Non-pigmented ciliary epithelial cell (primary cell): ENCODE measurements at regions not wholly inside any gene's neighbourhood (a gene's known extent, or its start where the extent isn't known, plus 50 kb on each side); places are given as distances from the start of the nearest gene placed in this dataset.
"Not testable (repeated sequence)": the region's sequence is repeated elsewhere in the genome, so short reads cannot be mapped to it uniquely, and the experiment has no call there.

Experiments used
- DNase-seq: peaks from one replicate; pipeline ENCODE4 v3.0.0-alpha.2; 2010; ENCODE audit warnings: low read depth

DNA sequence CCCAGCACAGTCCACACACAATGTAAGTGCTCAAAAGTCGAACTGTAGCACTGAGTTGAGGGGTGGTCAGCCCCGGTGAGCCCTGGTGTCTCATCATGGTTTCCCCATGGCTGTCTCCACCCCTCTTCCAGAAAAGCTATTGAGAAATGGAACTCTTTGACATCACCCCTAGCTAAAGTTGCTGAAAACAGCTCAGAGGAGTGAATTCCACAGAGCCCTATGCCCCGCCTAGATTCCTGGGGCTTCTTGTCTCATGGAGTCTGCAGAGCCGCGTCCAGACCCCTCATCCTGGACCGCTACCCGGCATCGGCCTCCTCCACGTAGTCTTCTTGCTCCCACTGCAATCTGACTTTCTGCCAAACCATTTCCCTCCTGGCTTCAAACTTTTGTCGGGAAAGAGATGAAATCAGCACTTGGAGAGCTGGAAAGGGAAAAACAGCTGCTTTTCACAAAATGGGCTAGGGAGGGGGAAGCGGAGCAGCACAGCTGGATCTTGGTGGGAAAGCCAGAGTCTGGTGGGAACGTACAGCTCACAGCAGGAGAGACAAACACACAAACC, 132.2 kb downstream of the SNX5 start:
- DNase-seq: peak; percentile 43

DNA sequence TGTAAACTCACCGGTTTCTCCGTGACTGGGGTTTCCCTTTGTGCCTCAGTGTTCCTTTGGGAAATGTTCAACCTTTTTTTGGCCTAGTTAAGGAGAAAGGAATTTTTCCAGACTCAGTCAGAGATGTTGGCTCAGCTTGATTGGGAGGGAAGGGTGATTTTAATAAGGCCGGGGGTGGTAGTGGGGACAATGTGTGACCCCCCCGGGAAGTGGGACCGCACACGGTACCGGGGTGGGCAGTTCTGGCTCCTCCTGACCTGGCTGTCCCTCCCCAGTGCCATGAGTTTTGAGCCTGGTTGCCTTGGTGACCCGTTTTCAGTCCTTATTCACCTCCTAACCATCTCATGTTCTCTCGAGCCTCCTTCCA, 132.7 kb downstream of the SNX5 start:
- no peak for DNase-seq

DNA sequence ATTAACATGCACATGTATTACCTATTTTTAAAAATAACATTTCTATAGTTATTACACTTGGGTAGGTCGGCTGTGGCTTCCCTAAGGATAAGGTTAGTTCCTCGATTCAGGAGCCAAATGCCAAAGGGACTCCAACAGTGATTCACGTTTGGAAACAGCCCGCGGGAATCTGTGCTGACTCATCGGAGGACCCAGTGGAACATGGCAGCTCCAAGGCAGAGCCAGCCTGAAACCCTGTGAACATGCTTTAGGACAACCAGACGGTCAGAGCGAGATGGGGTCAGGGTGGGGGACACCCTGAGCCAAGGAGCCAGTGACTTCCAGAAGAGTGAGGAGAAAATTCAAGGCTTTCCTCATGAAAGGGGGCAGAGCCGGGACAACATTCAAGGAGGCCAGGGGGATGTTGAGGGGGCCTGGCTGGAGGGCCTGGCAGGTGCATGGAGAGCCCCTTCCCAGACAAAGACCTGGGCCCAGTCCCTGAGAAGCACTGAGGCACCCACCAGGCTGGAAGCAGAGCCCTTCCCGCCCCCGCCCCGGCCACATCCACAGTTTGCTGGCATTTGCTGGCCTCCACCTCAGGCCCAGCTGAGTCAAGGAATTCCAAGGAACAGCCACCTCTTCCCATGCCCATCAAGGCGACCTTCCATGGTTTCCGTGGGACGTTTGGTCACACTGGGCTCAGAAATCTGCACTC, 133.2 kb downstream of the SNX5 start:
- DNase-seq: no peak

DNA sequence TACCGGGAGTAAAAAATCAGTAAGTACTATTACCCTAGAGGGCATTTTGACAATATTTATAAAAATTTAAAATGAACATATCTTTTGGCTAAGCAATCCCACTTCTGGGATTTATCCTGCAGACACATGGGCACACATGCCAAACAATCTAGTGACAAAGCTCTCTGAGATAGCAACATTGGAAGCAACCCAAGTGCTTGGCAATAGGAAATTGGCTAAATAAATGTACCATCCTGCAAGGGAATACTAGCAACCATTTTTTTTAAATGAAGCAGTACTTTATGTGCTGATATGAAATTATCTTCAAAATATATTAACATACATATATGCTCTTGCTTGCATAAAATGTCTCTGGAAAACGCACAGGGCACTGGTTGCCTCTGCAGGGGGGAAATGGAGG, 133.8 kb downstream of the SNX5 start:
- no peak for DNase-seq

DNA sequence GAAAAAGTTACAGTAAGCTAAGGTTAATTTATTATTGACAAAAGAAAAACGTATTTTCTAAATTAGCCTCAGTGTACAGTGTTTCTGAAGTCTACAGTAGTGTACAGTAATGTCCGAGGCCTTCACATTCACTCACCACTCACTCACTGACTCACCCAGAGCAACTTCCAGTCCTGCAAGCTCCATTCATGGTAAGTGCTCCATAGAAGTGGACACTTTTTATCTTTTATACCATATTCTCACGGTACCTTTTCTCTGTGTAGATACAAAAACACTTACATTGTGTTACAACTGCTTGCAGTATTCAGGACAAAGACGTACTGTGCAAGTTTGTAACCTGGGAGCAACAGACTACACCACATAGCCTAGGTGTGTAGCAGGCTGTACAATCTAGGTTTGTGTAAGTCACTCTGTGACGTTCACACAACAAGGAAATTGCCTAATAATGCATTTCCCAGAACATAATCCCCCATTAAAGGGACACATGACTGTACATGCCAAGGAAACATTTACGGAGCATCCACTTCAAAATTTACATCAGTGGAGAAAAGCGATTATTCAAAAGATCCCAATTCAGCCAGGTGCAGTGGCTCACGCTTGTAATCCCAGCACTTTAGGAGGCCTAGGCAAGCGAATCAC, 133.4 kb downstream of the BANF2 start:
- DNase-seq: no peak

DNA sequence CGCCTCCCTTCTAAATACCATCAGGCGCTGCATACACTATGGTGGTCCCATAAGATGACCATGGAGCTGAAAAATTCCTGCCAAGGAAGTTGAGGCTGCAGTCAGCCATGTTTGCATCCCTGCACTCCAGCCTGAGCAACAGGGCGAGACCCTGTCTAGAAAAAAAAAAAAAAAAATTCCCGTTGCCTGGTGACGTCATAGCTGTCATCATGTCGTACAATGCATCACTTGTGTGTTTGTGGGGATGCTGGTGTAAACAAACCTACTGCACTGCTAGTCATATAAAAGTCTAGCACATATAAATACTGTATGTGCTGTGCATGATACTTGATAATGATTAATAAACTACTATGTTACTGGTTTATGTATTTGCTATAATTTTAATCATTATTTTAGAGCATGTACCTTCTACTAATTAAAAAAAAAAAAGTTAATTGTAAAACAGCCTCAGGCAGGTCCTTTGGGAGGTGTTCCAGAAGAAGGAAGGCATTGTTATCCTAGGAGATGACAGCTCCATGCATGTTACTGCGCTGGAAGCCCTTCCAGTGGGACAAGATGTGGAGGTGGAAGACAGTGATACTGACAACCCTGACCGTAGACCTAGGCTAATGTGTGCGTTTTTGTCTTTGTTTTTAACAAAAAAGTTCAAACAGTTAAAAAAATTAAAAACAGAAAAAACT, 132.6 kb downstream of the BANF2 start:
- no peak for DNase-seq

DNA sequence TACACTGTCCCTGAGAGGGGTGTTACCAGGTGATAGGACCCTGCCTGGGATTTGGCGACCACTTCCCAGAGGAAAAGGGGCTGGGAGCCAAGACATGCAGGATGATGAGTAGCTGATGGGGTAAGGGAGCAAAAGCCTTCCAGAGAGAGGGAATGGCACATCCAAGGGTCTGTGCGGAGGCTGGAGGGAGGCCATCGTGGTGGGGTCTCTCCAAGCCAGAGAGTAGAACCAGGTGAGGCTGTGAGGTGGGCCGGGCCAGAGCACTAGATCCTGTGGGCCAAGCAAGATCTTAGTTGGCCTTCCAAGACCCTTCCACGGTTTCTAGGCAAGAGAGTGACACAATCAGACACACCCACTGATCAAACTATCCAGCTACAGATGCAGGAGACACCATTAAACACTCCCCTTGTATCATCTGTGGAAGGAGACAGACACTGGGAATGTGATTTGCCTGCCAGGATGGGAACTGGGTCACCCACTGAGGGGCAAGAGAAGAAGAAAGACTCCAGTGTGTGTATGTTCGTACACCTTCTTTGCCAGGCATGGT, 128.9 kb downstream of the BANF2 start:
- no peak for DNase-seq

DNA sequence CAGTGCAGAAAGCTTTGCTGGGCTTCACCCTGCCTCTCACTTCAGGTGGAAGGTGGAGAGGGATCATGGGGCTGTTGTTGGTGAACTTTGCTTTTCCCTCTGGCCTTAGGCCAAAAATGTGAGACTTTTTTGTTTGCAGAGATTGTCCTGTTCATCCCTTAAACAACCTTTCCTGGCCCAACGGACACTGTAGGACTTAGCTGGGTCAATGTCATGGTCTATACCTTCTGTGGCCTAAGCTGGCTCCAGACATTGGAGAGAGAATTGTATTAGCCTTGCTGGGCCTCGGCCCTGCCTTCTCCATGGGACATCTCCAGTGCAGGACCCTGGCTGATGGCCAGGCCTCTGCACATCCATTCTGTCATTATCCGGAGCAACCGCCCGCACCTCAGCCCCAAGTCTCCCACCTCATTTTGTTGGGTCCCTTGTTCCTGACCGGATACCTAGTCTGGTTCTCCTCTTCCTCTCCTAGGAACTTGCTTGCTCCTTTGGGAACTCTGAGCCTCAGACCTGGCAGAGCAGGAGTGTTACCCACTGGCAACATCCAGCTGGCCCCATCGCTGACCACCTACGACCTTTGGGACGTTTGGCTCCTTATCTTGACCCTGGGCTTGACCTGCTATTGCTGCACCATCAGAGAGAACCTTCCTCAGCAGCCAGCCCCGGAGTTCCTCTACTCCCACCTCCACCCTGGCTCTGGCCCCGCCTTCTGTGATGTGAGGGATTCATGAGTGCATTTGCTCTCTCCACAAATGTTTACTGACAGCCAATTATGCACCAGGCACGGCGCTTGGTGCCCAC, 128.2 kb downstream of the BANF2 start:
- DNase-seq: no peak

DNA sequence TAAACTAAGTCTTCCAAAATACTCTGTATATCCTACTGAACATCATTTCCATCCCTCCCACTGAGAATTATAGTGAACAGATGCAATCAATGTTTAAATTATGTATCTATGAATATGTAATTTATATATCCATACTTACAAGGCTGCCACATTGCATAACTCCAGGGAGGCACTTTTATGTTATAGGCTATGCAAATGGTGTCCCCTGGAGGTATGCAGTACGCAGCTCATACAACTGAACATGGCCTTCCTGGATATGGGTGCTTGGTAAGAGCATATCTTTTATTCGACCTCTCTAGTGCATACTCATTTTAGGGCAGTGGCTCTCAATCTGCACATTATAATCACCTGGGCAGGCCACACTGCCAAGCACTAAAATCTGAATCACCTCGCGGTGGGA, 127.3 kb downstream of the BANF2 start:
- no peak for DNase-seq

DNA sequence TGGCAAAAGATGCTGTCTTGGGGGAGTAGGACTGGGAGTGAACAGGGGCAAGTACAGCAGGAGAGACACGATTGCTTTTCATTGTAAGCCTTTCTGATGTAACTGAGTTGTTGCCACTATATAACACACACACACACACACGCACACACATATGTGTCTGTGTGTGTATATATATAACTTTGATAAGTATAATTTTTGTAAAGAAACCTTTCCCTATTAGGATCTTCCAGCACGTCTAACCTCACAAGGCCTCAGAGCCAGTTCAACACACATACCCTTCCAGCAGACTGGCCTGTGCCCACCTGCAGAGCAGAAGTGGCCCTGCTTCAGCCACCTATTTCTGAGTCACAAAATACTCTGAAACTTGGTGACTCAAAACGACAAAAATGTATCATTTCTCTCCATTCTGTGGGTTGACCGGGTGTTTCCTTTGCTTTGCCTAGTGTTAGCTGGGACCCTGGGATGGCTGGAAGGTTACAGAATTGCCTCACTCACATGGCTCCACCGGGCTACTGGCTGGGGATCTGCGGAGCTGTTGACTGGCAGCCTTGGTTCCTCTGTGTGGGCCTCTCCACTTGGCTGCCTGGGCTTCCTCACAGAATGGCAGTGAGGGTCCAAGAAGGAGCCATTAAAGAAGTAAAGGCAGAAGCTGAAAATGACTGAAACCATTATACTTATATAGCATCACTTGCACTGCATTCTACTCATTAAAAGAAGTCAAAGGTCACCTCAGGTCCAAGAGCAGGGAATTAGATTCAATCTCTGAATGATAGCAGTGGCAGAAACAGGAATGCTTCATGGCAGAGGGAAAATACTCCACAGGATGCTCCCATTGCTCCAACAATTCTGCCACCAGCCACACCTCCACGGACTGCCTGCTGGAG, 126.4 kb downstream of the BANF2 start:
- DNase-seq: no peak

DNA sequence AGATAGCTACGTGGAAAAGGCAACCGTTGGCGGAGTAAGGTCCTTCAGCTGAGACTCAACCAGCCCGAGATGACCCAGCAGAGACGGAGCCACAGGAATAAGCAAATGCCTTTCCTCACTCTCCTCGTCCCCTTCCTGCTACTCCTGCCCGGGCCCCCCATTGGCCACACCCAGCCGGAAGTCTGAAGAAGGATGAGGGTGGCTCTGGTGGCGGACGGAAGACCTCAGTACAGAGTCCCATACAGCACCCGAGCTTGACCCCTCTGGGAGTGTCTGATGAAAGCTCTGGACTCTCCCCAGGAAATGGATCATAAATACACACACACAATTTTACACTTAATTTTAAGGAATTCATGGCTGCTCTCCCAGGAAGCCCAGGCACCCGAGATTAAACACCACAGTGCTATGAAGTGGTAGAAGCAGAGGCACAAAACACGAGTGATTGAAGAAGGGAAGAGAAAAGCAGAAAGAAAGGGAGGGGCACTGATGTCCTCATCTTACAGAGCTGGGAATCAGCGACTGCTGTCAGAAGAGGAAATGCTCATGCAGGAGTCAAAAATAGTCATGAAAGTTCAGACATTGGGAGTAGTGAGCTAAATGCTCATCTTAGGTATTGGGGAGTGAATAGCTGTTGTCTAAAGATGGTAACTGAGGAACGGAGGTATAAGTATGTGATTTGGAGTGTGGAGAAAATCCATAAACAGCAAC, 125.6 kb downstream of the BANF2 start:
- DNase-seq: no peak

DNA sequence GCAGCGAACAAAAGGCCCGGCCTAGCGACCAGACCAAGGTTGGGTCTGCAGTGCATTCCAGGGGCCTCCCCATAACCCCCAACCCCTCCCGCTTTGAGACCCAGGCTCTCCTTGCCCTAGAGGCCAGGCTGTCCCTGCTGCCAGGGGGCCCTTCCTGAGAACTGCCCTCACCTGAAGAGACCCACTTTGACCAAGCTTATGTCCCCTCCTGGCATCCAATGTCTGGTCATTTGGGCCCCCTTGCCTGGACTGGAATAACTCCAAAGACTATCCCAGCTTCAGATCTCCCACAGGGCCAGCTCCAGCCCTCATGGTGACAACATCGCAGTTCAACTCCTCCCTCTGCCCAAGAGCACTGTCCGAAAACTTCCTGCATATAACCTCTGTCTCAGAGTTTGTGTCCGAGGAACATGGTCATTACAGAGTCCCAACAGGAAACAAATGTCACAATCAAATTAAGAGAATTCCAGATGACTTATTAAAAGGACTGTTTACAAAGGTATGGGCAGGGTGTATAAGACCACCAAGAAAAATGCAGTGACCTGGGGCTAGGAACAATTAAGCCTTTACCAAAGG, 125.0 kb downstream of the BANF2 start:
- no peak for DNase-seq

DNA sequence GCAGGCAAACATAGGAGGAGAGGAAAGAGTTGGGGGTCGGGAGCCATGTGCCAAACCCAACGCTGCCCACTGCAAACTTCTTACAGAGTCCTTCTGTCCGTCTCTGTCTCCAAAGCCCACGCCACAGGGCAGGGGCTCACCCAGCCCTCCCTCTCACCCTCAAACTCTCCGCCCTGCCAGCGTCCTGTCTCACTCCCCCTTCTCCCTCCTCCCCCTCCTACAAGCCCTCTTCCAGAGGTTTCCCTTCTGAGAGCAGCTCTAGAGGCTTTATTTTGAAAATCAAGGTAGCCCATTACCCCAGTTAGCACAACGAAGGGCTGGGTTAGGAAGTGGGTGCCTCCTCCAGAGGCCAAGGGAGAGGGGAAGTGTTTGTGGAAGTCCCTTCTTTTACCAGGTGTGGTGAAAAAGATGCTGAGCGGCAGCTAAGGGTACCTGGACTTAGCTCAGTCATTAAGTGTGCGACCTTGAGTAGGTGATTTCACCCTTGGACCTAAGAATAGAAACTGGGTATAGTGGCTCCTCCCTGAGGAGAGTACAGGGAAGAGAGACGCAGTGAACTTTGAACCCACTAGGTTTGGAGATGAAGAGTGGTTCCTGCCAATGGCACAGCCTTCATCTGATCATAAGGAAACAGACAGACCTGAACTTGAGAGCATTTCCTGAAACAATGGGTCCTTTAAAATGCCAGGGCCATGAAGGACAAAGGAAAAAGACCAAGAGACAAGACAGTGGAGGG, 123.8 kb downstream of the BANF2 start:
- DNase-seq: no peak

DNA sequence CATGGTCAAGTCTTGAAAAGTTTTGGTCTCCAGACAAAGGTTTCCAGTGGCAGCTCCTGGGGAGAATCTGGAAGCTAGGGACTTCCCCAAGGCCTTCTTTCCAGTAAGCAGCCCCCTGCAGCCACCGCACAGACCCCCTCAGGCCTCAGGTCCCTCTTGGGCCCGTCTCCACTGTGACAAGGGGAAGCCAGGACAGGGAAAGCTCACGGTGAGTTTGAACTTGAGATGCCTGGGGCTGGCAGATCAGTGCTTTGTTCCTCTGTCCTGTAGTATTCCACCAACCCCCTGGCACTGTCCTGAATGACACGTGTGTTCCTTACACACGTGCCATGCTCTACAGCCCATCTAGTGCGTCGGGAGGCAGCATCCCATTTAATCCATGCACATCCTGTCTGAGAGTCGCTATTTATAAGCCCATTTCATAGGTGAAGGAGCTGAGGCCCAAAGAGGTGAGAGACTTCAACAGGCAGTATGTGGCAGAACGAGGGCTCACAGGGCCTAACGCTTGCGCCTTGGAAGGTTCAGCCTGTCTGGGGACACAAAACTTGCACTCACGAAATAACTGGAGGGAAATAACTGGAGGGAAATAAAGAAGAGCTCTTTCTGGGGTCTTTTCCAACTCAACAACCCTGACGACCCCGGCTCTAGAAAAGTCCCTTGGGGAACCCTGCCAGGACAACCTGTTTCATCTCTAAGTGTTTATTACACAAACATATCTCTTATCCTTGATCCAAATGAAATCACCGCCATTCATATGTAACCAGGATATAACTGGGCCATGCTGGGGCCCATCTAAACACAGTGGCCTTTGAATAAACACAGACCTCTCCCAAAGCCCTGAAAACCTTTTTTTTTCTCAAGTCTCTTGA, 123.0 kb downstream of the BANF2 start:
- DNase-seq: no peak

DNA sequence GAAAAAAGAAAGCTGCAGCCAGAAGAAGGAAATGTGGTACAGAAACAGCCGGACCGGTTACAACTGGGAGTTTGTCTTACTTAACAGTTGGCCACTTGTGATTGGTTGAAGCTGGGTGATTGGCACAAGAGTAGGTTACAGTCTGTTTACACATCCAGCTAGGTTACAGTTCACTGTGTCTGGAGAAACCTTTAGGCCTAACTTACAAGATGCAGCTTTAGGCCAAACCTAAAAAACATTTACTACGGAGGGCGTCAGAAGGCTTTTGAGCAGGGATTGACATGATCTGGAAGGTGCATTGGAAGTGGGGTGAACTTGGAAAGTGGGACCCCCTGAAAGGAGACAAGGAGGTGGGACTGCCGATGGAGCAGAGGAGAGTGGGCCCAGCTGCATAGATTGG, 122.3 kb downstream of the BANF2 start:
- no peak for DNase-seq

DNA sequence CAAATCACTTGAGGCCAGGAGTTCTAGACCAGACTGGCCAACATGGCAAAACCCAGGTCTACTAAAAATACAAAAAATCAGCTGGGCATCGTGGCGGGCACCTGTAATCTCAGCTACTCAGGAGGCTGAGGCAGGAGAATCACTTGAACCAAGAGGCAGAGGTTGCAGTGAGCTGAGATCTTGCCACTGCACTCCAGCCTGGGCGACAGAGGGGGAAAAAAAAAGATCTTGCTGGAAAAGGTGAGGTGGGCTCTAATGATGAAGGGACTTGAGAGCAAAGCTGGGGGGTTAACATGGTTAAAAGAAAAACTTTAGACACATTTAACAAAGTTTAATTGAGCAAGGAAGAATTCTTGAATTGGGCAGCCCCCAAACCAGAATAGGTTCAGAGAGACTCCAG, 121.8 kb downstream of the BANF2 start:
- not testable (repeated sequence) for DNase-seq

DNA sequence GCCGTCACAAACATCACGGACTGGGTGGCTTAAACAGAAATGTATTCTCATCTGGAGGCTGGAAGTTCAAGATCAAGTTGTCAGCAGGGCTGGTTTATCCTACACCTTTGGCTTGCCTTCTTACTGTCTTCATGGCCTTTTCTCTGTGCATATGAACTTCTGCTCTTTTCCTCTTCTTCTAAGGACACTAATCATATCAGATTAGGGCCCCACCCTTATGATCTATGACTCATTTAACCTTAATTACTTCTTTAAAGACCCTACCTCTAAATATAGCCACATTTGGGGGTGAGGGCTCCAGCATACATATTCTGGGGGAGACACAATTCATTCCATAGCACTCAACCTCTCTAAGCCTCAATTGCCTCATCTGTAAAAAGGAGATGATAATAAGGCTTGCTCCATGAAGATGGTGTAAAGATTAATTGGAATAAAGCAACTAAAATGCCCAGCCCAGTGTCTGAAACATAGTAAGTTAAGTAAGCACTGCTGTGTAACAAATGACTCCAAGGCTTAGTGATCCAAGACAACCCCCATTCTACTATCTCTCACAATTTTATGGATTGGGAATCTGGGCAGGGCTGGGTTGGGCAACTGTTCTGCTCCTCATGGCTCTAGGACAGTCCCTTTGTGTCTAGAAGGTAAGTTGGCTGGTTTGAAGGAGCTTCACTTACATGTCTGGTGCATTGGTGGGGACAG, 119.8 kb downstream of the BANF2 start:
- DNase-seq: no peak

DNA sequence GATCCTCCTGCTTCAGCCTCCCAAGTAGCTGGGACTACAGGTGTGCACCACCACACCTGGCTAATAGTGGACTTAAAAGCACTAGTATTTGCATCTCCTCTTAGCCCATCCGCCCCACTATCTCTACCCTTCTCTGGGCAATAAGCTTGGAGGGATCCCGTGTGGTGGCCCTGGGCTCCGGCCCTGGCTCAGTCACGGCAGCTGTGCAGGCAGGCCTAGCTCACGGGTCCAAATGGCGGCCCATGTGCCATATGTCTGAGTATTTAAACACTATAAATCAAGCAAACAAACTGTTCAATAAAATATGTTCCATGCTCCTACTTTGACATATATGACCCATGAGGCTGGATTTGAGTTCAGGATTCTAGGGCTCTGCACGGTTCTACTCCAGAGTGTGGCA, 118.4 kb downstream of the BANF2 start:
- no peak for DNase-seq
